OCI-LY1 (cell line): ENCODE measurements at regions not wholly inside any gene's neighbourhood (a gene's known extent, or its start where the extent isn't known, plus 50 kb on each side); places are given as distances from the start of the nearest gene placed in this dataset.
A peak's percentile ranks its signal among the peaks of the same experiment; 100 is the strongest.

Source experiments
- H2AFZ ChIP-seq: fragments of 200-600 bp; sonication (generic), shearing (Covaris generic); 2 replicates; pipeline ENCODE4 v1.6.0; 2014; ENCODE audit warnings: antibody characterized with exemption, mild to moderate bottlenecking, low read length
- H3F3A ChIP-seq: fragments of 200-600 bp; sonication (generic), shearing (Covaris generic); 2 replicates; pipeline ENCODE4 v1.6.0; 2014; ENCODE audit warnings: mild to moderate bottlenecking, antibody characterized with exemption, low read length, moderate library complexity; ENCODE audit not compliant: insufficient read depth
- H3K27ac ChIP-seq: fragments of 200-600 bp; sonication (generic); 2 replicates; pipeline ENCODE4 v1.5.1; 2014; ENCODE audit warnings: low read length, mixed run types, mild to moderate bottlenecking, low read depth; ENCODE audit not compliant: poor library complexity, severe bottlenecking
- H3K27me3 ChIP-seq: fragments of 200-600 bp; sonication (generic); 2 replicates; pipeline ENCODE4 v1.6.0; 2014; ENCODE audit warnings: antibody characterized with exemption, mild to moderate bottlenecking, low read length, moderate library complexity; ENCODE audit not compliant: insufficient read depth
- H3K36me3 ChIP-seq: fragments of 200-600 bp; sonication (generic); 2 replicates; pipeline ENCODE4 v1.6.1; 2014; ENCODE audit warnings: mild to moderate bottlenecking, antibody characterized with exemption, low read length, moderate library complexity, mixed read lengths; ENCODE audit not compliant: insufficient read depth
- H3K4me1 ChIP-seq: fragments of 200-600 bp; sonication (generic); 2 replicates; pipeline ENCODE4 v1.5.1; 2014; ENCODE audit warnings: mild to moderate bottlenecking, low read length, moderate library complexity; ENCODE audit not compliant: insufficient read depth, severe bottlenecking
- H3K4me2 ChIP-seq: fragments of 200-600 bp; sonication (generic), shearing (Covaris generic); 2 replicates; pipeline ENCODE4 v1.6.1; 2014; ENCODE audit warnings: low read length
- H3K4me3 ChIP-seq: fragments of 200-600 bp; sonication (generic); 2 replicates; pipeline ENCODE4 v1.5.1; 2014; ENCODE audit warnings: low read length, low read depth, mild to moderate bottlenecking, mixed read lengths; ENCODE audit not compliant: poor library complexity, severe bottlenecking
- H3K79me2 ChIP-seq: fragments of 200-600 bp; shearing (Covaris generic); 2 replicates; pipeline ENCODE4 v1.6.1; 2016; ENCODE audit warnings: mixed run types, low read length, mixed read lengths; ENCODE audit not compliant: insufficient read depth
- H3K9ac ChIP-seq: fragments of 200-600 bp; sonication (generic), shearing (Covaris generic); 2 replicates; pipeline ENCODE4 v1.6.1; 2014; ENCODE audit warnings: mild to moderate bottlenecking, low read length, mixed read lengths
- H3K9me2 ChIP-seq: fragments of 200-600 bp; sonication (generic), shearing (Covaris generic); 2 replicates; pipeline ENCODE4 v1.6.1; 2014; ENCODE audit warnings: low read depth, mild to moderate bottlenecking, low read length, mixed read lengths
- H3K9me3 ChIP-seq: fragments of 200-600 bp; shearing (Covaris generic); 2 replicates; pipeline ENCODE4 v1.6.1; 2014; ENCODE audit warnings: low read length, mixed read lengths
- H4K20me1 ChIP-seq: fragments of 200-600 bp; sonication (generic), shearing (Covaris generic); 2 replicates; pipeline ENCODE4 v1.6.0; 2016; ENCODE audit warnings: mild to moderate bottlenecking, low read length; ENCODE audit not compliant: insufficient read depth
- EZH2 ChIP-seq: fragments of 200-600 bp; sonication (generic), shearing (Covaris generic); IDR thresholded peaks from 2 replicates; pipeline ENCODE4 v1.8.0; 2017; ENCODE audit warnings: borderline replicate concordance, mixed run types, mild to moderate bottlenecking, antibody characterized with exemption, low read length, moderate library complexity, mixed read lengths
- TF ChIP-seq, protein P1 (sequence below): fragments of 200-600 bp; sonication (generic), shearing (Covaris generic); IDR thresholded peaks from 2 replicates; pipeline ENCODE4 v1.5.1; 2017; ENCODE audit warnings: mild to moderate bottlenecking, antibody characterized with exemption, low read length, moderate library complexity, mixed read lengths

DNA sequence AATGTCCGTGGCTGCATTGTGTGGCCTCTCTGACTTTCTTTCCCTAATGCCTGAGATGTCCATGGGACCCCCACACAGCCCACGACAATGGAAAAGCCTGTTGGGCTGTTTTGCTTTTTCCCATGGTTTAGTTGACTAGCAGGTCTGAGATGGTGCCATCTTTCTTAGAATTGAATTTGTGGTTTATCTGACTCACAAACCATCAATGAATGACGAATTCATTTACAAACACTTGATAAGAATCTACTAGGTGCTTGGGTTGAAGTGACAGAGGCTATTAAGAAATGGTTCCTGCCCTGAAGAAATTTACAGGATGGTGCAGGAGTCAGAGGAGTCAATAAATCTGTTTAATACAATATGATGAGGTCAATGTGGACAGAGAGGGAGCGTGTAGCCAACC lies 75.4 kb downstream of the OTUD1 start:
- TF ChIP-seq, protein P1, sequence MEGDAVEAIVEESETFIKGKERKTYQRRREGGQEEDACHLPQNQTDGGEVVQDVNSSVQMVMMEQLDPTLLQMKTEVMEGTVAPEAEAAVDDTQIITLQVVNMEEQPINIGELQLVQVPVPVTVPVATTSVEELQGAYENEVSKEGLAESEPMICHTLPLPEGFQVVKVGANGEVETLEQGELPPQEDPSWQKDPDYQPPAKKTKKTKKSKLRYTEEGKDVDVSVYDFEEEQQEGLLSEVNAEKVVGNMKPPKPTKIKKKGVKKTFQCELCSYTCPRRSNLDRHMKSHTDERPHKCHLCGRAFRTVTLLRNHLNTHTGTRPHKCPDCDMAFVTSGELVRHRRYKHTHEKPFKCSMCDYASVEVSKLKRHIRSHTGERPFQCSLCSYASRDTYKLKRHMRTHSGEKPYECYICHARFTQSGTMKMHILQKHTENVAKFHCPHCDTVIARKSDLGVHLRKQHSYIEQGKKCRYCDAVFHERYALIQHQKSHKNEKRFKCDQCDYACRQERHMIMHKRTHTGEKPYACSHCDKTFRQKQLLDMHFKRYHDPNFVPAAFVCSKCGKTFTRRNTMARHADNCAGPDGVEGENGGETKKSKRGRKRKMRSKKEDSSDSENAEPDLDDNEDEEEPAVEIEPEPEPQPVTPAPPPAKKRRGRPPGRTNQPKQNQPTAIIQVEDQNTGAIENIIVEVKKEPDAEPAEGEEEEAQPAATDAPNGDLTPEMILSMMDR: no peak
- TF ChIP-seq EZH2: no peak
- H3K9ac ChIP-seq: no peak overlapping the region
- no peaks in the 10 kb centered on the region for H3F3A ChIP-seq
- H3K4me3 ChIP-seq: no peak overlapping the region
- no peak overlapping the region for H3K27ac ChIP-seq
- no peaks in the 10 kb centered on the region for H3K36me3 ChIP-seq
- no peaks in the 10 kb centered on the region for H3K4me1 ChIP-seq
- H3K27me3 ChIP-seq: no peaks in the 10 kb centered on the region; the same call in 1 of the 2 replicates
- H3K9me3 ChIP-seq: no peaks in the 10 kb centered on the region
- no peak overlapping the region for H2AFZ ChIP-seq
- no peaks in the 10 kb centered on the region for H3K79me2 ChIP-seq
- no peaks in the 10 kb centered on the region for H4K20me1 ChIP-seq
- H3K9me2 ChIP-seq: no peaks in the 10 kb centered on the region
- H3K4me2 ChIP-seq: no peak overlapping the region

DNA sequence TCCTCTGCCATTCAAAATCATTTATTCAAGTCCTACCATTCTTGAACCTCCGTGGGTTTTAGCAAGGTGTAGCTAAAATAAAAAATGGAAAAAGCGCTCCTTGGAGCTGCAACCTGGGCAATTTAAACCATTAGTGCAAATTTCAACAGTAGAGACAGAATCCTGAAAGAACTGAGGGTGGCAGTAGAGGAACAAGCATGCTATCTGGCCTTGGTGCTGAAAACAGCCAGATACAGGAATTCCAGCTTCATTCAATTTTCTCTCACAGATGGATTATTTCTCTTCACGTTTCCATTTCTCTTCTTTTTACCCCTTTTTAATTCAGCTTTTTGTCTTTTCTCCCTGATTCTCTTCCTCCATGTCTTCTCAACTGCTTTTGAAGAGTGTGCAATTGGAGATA lies 77.7 kb downstream of the OTUD1 start:
- Histone ChIP-seq H3K4me1 (no peaks in the 10 kb centered on the region), H3K4me3 (no peak overlapping the region), H2AFZ (no peak overlapping the region), H3K9me2 (no peaks in the 10 kb centered on the region), H4K20me1 (no peaks in the 10 kb centered on the region), H3K4me2 (no peak overlapping the region), H3K36me3 (no peaks in the 10 kb centered on the region), H3K27me3 (no peaks in the 10 kb centered on the region; the same call in 1 of the 2 replicates), H3K79me2 (no peaks in the 10 kb centered on the region), H3F3A (no peaks in the 10 kb centered on the region), H3K27ac (no peak overlapping the region), H3K9ac (no peak overlapping the region), H3K9me3 (no peaks in the 10 kb centered on the region)
- TF ChIP-seq EZH2: no peak
- TF ChIP-seq, protein P1: peak; percentile 33; the same call in 1 of the 2 replicates

DNA sequence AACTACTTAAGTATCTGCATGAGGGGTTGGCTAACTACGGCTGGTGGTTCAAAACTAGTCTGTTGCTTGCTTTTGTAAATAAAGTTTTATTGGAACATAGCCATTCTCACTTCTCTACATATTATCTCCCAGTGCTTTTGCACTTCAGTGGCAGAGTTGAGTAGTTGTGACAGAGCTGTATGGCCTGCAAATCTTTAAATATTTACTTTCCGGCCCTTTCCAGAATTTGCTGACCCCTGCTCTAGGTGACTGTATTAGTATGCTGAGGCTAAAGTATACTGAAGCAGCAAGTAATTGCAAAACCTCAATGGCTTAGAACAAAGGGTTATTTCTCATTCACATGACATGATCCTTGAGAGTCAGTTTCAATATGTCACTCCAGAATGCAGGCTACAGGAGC lies 78.3 kb downstream of the OTUD1 start:
- Histone ChIP-seq H3K79me2 (no peaks in the 10 kb centered on the region), H2AFZ (no peak overlapping the region), H3K9me2 (no peaks in the 10 kb centered on the region), H3K36me3 (no peaks in the 10 kb centered on the region), H3K4me1 (no peaks in the 10 kb centered on the region), H3K9me3 (no peaks in the 10 kb centered on the region), H3K4me3 (no peak overlapping the region), H3K4me2 (no peak overlapping the region), H3K9ac (no peak overlapping the region), H3K27me3 (no peaks in the 10 kb centered on the region; the same call in 1 of the 2 replicates), H3F3A (no peaks in the 10 kb centered on the region), H4K20me1 (no peaks in the 10 kb centered on the region), H3K27ac (no peak overlapping the region)
- TF ChIP-seq EZH2: no peak

DNA sequence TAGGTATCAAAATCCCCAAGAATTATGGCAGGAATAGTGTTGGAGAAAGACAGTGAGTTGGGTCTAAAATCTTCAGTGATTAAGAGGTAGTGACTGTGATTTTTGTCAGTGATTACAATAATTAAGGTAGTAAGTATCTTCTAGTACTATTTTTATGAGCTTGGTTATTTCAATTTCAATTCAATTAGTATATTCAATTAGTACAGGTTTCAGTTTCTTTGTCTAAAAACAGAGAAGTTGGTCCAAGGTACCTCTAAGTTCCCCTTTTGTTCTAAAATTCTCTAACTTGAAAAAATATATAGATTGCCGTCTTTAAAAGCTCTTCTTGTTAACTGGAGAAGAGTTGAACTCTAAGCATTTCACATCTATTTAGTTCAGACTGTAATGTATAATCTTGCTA lies 82.9 kb downstream of the OTUD1 start:
- Histone ChIP-seq H3K4me2 (no peak overlapping the region), H3F3A (no peaks in the 10 kb centered on the region), H3K27ac (no peak overlapping the region), H3K4me3 (no peak overlapping the region), H3K4me1 (no peaks in the 10 kb centered on the region), H3K36me3 (no peaks in the 10 kb centered on the region), H2AFZ (no peak overlapping the region), H3K9me2 (no peaks in the 10 kb centered on the region), H3K79me2 (no peaks in the 10 kb centered on the region), H3K9ac (no peak overlapping the region), H4K20me1 (no peaks in the 10 kb centered on the region), H3K9me3 (no peaks in the 10 kb centered on the region), H3K27me3 (no peaks in the 10 kb centered on the region)
- TF ChIP-seq, protein P1: no peak
- no peak for TF ChIP-seq EZH2
